ENCODE measurements at regions not wholly inside any gene's neighbourhood (a gene's known extent, or its start where the extent isn't known, plus 50 kb on each side); places are given as distances from the start of the nearest gene placed in this dataset.
"Not testable (repeated sequence)": the region's sequence is repeated elsewhere in the genome, so short reads cannot be mapped to it uniquely, and the experiment has no call there.

- WGBS (ENCODE audit: extremely low coverage, insufficient coverage, low lambda C conversion rate), result no CpG with 5 or more reads among the region's 6 CpGs
- H4K8ac ChIP-seq (ENCODE audit: low read depth, low read length), result no peak overlapping the region
- no peak overlapping the region for H4K5ac ChIP-seq (ENCODE audit: low read length)
- H3K4me2 ChIP-seq (ENCODE audit: low read length), result no peak overlapping the region
- H2BK15ac ChIP-seq (replicated peaks; ENCODE audit: low read depth), result no peak overlapping the region
- H3K18ac ChIP-seq (ENCODE audit: low read length), result no peak overlapping the region
- no peak overlapping the region for H2AK5ac ChIP-seq (ENCODE audit: low read length)
- H3K4me1 ChIP-seq (ENCODE audit: control insufficient read depth, low read depth, low read length), result no peaks in the 10 kb centered on the region
- H2BK120ac ChIP-seq (ENCODE audit: low read depth, low read length), result no peak overlapping the region
- H3K9ac ChIP-seq (ENCODE audit: low read length), result no peak overlapping the region
- DNase-seq, result no peak
- no peak overlapping the region for H3K4ac ChIP-seq (ENCODE audit: low read depth, low read length)
- H3K4me3 ChIP-seq (ENCODE audit: low read length), result no peak overlapping the region
- no peak overlapping the region for H3K23ac ChIP-seq (ENCODE audit: low read length)
- H3K79me1 ChIP-seq (ENCODE audit: low read length), result no peaks in the 10 kb centered on the region
- no peaks in the 10 kb centered on the region for H3K79me2 ChIP-seq (ENCODE audit: control insufficient read depth, insufficient read depth, low read length)
- H3K27me3 ChIP-seq (ENCODE audit: insufficient read depth, low read length, poor library complexity), result no peaks in the 10 kb centered on the region
- no peak overlapping the region for H3K56ac ChIP-seq (ENCODE audit: low read length)
- no peak overlapping the region for H2BK5ac ChIP-seq (ENCODE audit: low read length)
- no peaks in the 10 kb centered on the region for H3K36me3 ChIP-seq (ENCODE audit: control insufficient read depth, insufficient read depth, low read length)
- no peak overlapping the region for H3K27ac ChIP-seq (ENCODE audit: low read depth, low read length)
Observed at GRCh38 chrX:131199091-131199490, 90.0 kb downstream of the IGSF1 start.

- WGBS (ENCODE audit: extremely low coverage, insufficient coverage, low lambda C conversion rate), result no CpG with 5 or more reads among the region's 1 CpG
- H2BK120ac ChIP-seq (ENCODE audit: low read depth, low read length), result no peak overlapping the region
- H3K4me2 ChIP-seq (ENCODE audit: low read length), result no peak overlapping the region
- no peaks in the 10 kb centered on the region for H3K36me3 ChIP-seq (ENCODE audit: control insufficient read depth, insufficient read depth, low read length)
- no peak overlapping the region for H3K4me3 ChIP-seq (ENCODE audit: low read length)
- no peak overlapping the region for H3K56ac ChIP-seq (ENCODE audit: low read length)
- H4K5ac ChIP-seq (ENCODE audit: low read length), result no peak overlapping the region
- no peak overlapping the region for H4K8ac ChIP-seq (ENCODE audit: low read depth, low read length)
- H3K27me3 ChIP-seq (ENCODE audit: insufficient read depth, low read length, poor library complexity), result no peaks in the 10 kb centered on the region
- H3K27ac ChIP-seq (ENCODE audit: low read depth, low read length), result no peak overlapping the region
- no peak overlapping the region for H2BK5ac ChIP-seq (ENCODE audit: low read length)
- H3K18ac ChIP-seq (ENCODE audit: low read length), result no peak overlapping the region
- H3K79me1 ChIP-seq (ENCODE audit: low read length), result no peaks in the 10 kb centered on the region
- H3K9ac ChIP-seq (ENCODE audit: low read length), result no peak overlapping the region
- no peak overlapping the region for H2AK5ac ChIP-seq (ENCODE audit: low read length)
- no peaks in the 10 kb centered on the region for H3K79me2 ChIP-seq (ENCODE audit: control insufficient read depth, insufficient read depth, low read length)
- no peaks in the 10 kb centered on the region for H3K4me1 ChIP-seq (ENCODE audit: control insufficient read depth, low read depth, low read length)
- DNase-seq, result peak; percentile 2
- no peak overlapping the region for H3K23ac ChIP-seq (ENCODE audit: low read length)
- H3K4ac ChIP-seq (ENCODE audit: low read depth, low read length), result no peak overlapping the region
- no peak overlapping the region for H2BK15ac ChIP-seq (replicated peaks; ENCODE audit: low read depth)
Observed at GRCh38 chrX:131187206-131187605, 101.9 kb downstream of the IGSF1 start.

- Histone ChIP-seq H3K4ac (ENCODE audit: low read depth, low read length) (no peak overlapping the region), H3K36me3 (ENCODE audit: control insufficient read depth, insufficient read depth, low read length) (no peaks in the 10 kb centered on the region), H2AK5ac (ENCODE audit: low read length) (no peak overlapping the region), H3K4me3 (ENCODE audit: low read length) (no peak overlapping the region), H3K56ac (ENCODE audit: low read length) (no peak overlapping the region), H3K27ac (ENCODE audit: low read depth, low read length) (no peak overlapping the region), H3K79me2 (ENCODE audit: control insufficient read depth, insufficient read depth, low read length) (no peaks in the 10 kb centered on the region), H3K79me1 (ENCODE audit: low read length) (no peaks in the 10 kb centered on the region), H3K4me1 (ENCODE audit: control insufficient read depth, low read depth, low read length) (no peaks in the 10 kb centered on the region), H3K9ac (ENCODE audit: low read length) (no peak overlapping the region), H2BK120ac (ENCODE audit: low read depth, low read length) (no peak overlapping the region), H3K18ac (ENCODE audit: low read length) (no peak overlapping the region), H4K8ac (ENCODE audit: low read depth, low read length) (no peak overlapping the region), H2BK15ac (replicated peaks; ENCODE audit: low read depth) (no peak overlapping the region), H3K27me3 (ENCODE audit: insufficient read depth, low read length, poor library complexity) (no peaks in the 10 kb centered on the region), H4K5ac (ENCODE audit: low read length) (no peak overlapping the region), H3K23ac (ENCODE audit: low read length) (no peak overlapping the region), H3K4me2 (ENCODE audit: low read length) (no peak overlapping the region), H2BK5ac (ENCODE audit: low read length) (no peak overlapping the region)
- no CpG with 5 or more reads among the region's 1 CpG for WGBS (ENCODE audit: extremely low coverage, insufficient coverage, low lambda C conversion rate)
- no peak for DNase-seq
Observed at GRCh38 chrX:131170148-131170547, 112.0 kb downstream of the ARHGAP36 start.

GRCh38 chrX:131163645-131164044, 105.5 kb downstream of the ARHGAP36 start:
- not testable (repeated sequence) for H2BK15ac ChIP-seq (replicated peaks; ENCODE audit: low read depth); H4K5ac ChIP-seq (ENCODE audit: low read length); H2BK120ac ChIP-seq (ENCODE audit: low read depth, low read length); H3K56ac ChIP-seq (ENCODE audit: low read length); H3K27me3 ChIP-seq (ENCODE audit: insufficient read depth, low read length, poor library complexity); H3K27ac ChIP-seq (ENCODE audit: low read depth, low read length); H2AK5ac ChIP-seq (ENCODE audit: low read length); H3K23ac ChIP-seq (ENCODE audit: low read length); DNase-seq; H3K36me3 ChIP-seq (ENCODE audit: control insufficient read depth, insufficient read depth, low read length); H3K79me1 ChIP-seq (ENCODE audit: low read length); H3K4me1 ChIP-seq (ENCODE audit: control insufficient read depth, low read depth, low read length); H3K4me3 ChIP-seq (ENCODE audit: low read length); H2BK5ac ChIP-seq (ENCODE audit: low read length); H3K4ac ChIP-seq (ENCODE audit: low read depth, low read length); H3K79me2 ChIP-seq (ENCODE audit: control insufficient read depth, insufficient read depth, low read length); H3K18ac ChIP-seq (ENCODE audit: low read length); H3K9ac ChIP-seq (ENCODE audit: low read length); H3K4me2 ChIP-seq (ENCODE audit: low read length); H4K8ac ChIP-seq (ENCODE audit: low read depth, low read length)
- no CpG with 5 or more reads among the region's 4 CpGs for WGBS (ENCODE audit: extremely low coverage, insufficient coverage, low lambda C conversion rate)

DNA sequence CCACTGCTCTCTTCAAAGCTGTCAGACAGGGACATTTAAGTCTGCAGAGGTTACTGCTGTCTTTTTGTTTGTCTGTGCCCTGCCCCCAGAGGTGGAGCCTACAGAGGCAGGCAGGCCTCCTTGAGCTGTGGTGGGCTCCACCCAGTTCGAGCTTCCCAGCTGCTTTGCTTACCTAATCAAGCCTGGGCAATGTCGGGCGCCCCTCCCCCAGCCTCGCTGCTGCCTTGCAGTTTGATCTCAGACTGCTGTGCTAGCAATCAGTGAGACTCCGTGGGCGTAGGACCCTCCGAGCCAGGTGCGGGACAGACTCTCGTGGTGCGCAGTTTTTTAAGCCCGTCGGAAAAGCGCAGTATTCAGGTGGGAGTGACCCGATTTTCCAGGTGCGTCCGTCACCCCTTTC, 99.5 kb downstream of the ARHGAP36 start:
- H4K8ac ChIP-seq (ENCODE audit: low read depth, low read length); H3K36me3 ChIP-seq (ENCODE audit: control insufficient read depth, insufficient read depth, low read length); H2BK15ac ChIP-seq (replicated peaks; ENCODE audit: low read depth); H3K27me3 ChIP-seq (ENCODE audit: insufficient read depth, low read length, poor library complexity); H2BK5ac ChIP-seq (ENCODE audit: low read length); H3K4me2 ChIP-seq (ENCODE audit: low read length); H3K18ac ChIP-seq (ENCODE audit: low read length); H3K27ac ChIP-seq (ENCODE audit: low read depth, low read length); H3K4ac ChIP-seq (ENCODE audit: low read depth, low read length); H2AK5ac ChIP-seq (ENCODE audit: low read length); H3K9ac ChIP-seq (ENCODE audit: low read length); H3K4me1 ChIP-seq (ENCODE audit: control insufficient read depth, low read depth, low read length); H3K23ac ChIP-seq (ENCODE audit: low read length); DNase-seq; H3K4me3 ChIP-seq (ENCODE audit: low read length); H3K79me2 ChIP-seq (ENCODE audit: control insufficient read depth, insufficient read depth, low read length); H3K56ac ChIP-seq (ENCODE audit: low read length); H2BK120ac ChIP-seq (ENCODE audit: low read depth, low read length); H4K5ac ChIP-seq (ENCODE audit: low read length); H3K79me1 ChIP-seq (ENCODE audit: low read length): not testable (repeated sequence)
- WGBS (ENCODE audit: extremely low coverage, insufficient coverage, low lambda C conversion rate), result no CpG with 5 or more reads among the region's 16 CpGs

DNA sequence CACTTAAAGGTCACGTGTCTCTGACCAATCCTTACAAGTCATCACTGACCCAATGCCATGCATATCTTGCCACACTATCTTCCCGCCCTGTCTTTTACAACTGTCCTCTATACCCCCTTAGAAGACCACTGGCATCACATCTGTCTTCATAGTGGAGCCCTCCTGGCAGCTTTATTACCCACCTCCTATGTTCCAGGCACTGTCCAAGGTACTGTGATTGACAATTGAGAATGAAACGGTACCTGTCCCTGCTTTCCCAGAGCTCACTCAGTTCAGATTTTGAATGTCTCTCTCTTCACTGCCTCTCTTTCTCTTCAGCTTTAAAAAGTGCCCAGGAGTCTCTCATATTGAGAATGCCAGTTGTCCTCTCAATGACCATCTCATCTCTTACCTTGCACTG, 88.6 kb downstream of the ARHGAP36 start:
- WGBS (ENCODE audit: extremely low coverage, insufficient coverage, low lambda C conversion rate), result no CpG with 5 or more reads among the region's 3 CpGs

More for the DNA sequence above, 88.6 kb downstream of the ARHGAP36 start:
- no peak overlapping the region for H3K18ac ChIP-seq (ENCODE audit: low read length)
- H2BK120ac ChIP-seq (ENCODE audit: low read depth, low read length), result no peak overlapping the region
- DNase-seq, result no peak
- no peaks in the 10 kb centered on the region for H3K27me3 ChIP-seq (ENCODE audit: insufficient read depth, low read length, poor library complexity)
- no peak overlapping the region for H3K9ac ChIP-seq (ENCODE audit: low read length)
- no peak overlapping the region for H2BK15ac ChIP-seq (replicated peaks; ENCODE audit: low read depth)
- no peak overlapping the region for H2AK5ac ChIP-seq (ENCODE audit: low read length)
- H3K23ac ChIP-seq (ENCODE audit: low read length), result no peak overlapping the region
- H4K8ac ChIP-seq (ENCODE audit: low read depth, low read length), result no peak overlapping the region
- H3K56ac ChIP-seq (ENCODE audit: low read length), result no peak overlapping the region
- H3K4me1 ChIP-seq (ENCODE audit: control insufficient read depth, low read depth, low read length), result no peaks in the 10 kb centered on the region
- no peak overlapping the region for H2BK5ac ChIP-seq (ENCODE audit: low read length)
- no peak overlapping the region for H4K5ac ChIP-seq (ENCODE audit: low read length)
- no peaks in the 10 kb centered on the region for H3K79me2 ChIP-seq (ENCODE audit: control insufficient read depth, insufficient read depth, low read length)
- no peaks in the 10 kb centered on the region for H3K36me3 ChIP-seq (ENCODE audit: control insufficient read depth, insufficient read depth, low read length)
- H3K4me3 ChIP-seq (ENCODE audit: low read length), result no peak overlapping the region
- no peaks in the 10 kb centered on the region for H3K79me1 ChIP-seq (ENCODE audit: low read length)
- H3K4ac ChIP-seq (ENCODE audit: low read depth, low read length), result no peak overlapping the region
- no peak overlapping the region for H3K4me2 ChIP-seq (ENCODE audit: low read length)
- no peak overlapping the region for H3K27ac ChIP-seq (ENCODE audit: low read depth, low read length)

Data from mesendoderm (in vitro differentiated cells).